Body of pancreas (tissue), 4 donors: ENCODE measurements at regions not wholly inside any gene's neighbourhood (a gene's known extent, or its start where the extent isn't known, plus 50 kb on each side); places are given as distances from the start of the nearest gene placed in this dataset.

Experiments
- CTCF ChIP-seq, 7 experiments: fragments of 450-650 bp in 4 of 7; fragments of 200-600 bp in 3 of 7; sonication (generic) in 3 of 7; IDR thresholded peaks; one replicate each; pipeline ENCODE4 v1.5.1; 2016 to 2019; ENCODE audit warnings: antibody characterized with exemption in 7 of 7
- POLR2A ChIP-seq, 3 donors: fragments of 450-650 bp; IDR thresholded peaks; one replicate each; pipeline ENCODE4 v1.6.1; 2016; ENCODE audit warnings: antibody characterized with exemption in 3 of 3, mild to moderate bottlenecking in 2 of 3

- no peak for TF ChIP-seq CTCF (IDR thresholded peaks at IDR 0.05)
- TF ChIP-seq POLR2A (IDR thresholded peaks at IDR 0.05) = no peak
These were observed 67.1 kb downstream of the MRPL46 start for GRCh38 chr15:88400084-88400483.
